IPS DF 6.9 (cell line): ENCODE measurements at regions not wholly inside any gene's neighbourhood (a gene's known extent, or its start where the extent isn't known, plus 50 kb on each side); places are given as distances from the start of the nearest gene placed in this dataset.

Experiments
- DNase-seq: peaks from one replicate; pipeline ENCODE4 v3.0.0-alpha.2; 2013; ENCODE audit warnings: low read depth, low spot score
- H3K27ac ChIP-seq: one replicate; pipeline ENCODE4 v1.5.1; 2013; ENCODE audit warnings: low read length, control low read depth
- H3K27me3 ChIP-seq: 2 replicates; pipeline ENCODE4 v1.6.1; 2013; ENCODE audit warnings: mild to moderate bottlenecking, low read length; ENCODE audit not compliant: control insufficient read depth, insufficient read depth
- H3K36me3 ChIP-seq: 2 replicates; pipeline ENCODE4 v1.6.1; 2013; ENCODE audit warnings: low read length; ENCODE audit not compliant: control insufficient read depth, insufficient read depth
- H3K4me1 ChIP-seq: 2 replicates; pipeline ENCODE4 v1.6.1; 2013; ENCODE audit warnings: low read length; ENCODE audit not compliant: control insufficient read depth, insufficient read depth
- H3K4me3 ChIP-seq: 2 replicates; pipeline ENCODE4 v1.5.1; 2013; ENCODE audit warnings: mild to moderate bottlenecking, low read length
- H3K9me3 ChIP-seq: 2 replicates; pipeline ENCODE4 v1.6.1; 2013; ENCODE audit warnings: low read length, inconsistent platforms; ENCODE audit not compliant: control insufficient read depth, insufficient read depth
- WGBS: extraction: QIAGEN DNeasy Blood & Tissue Kit; methylation state at CpG from one replicate; pipeline ENCODE4 v1.1.7; 2013; ENCODE audit warnings: mixed read lengths, missing lambda C conversion rate; ENCODE audit not compliant: insufficient read length, insufficient coverage; 5-methylcytosine and 5-hydroxymethylcytosine counted together

- no peak for DNase-seq
- H3K4me3 ChIP-seq, result no peak overlapping the region
- no peaks in the 10 kb centered on the region for H3K27me3 ChIP-seq
- H3K36me3 ChIP-seq, result no peaks in the 10 kb centered on the region
- H3K9me3 ChIP-seq, result no peaks in the 10 kb centered on the region
- no peaks in the 10 kb centered on the region for H3K4me1 ChIP-seq
- no peak overlapping the region for H3K27ac ChIP-seq
- no CpG with 5 or more reads among the region's 3 CpGs for WGBS
These were observed 542.5 kb downstream of the SOX11 start for GRCh38 chr2:6234702-6235101.

- WGBS, result no CpG with 5 or more reads among the region's 5 CpGs
- no peaks in the 10 kb centered on the region for H3K4me1 ChIP-seq
- DNase-seq, result no peak
These were observed 544.1 kb downstream of the SOX11 start for GRCh38 chr2:6236317-6236716.

DNA sequence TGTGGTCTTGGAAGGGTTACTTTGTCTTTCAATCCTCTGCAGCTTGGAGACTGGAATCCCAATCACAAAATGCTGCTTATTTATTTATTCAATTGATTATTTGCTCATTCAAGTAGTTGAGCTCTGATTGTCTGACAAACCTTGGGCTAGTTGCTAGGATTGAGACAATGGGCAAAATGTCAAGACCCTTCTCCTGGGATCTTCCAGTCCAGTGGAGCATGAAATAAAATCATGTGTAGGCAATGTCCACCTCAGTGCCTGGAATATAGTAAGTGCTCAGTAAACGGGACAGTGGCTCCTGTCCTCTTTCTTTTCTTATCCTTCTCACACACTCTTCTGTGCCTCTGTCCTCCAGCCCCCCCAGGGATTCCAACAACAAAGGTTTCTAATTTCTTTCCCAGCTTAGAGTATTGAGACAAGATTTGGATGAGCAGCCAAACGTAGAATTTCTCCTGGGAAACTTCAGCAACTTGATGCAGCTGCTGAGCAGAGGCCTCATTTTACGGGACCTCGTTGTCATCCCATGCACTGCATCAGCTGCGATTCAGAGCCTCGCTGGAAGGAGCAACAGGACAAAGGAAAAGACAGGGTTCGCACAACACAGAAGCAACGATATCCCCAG lies 545.0 kb downstream of the SOX11 start:
- no peak overlapping the region for H3K4me3 ChIP-seq
- no peak for DNase-seq
- H3K27ac ChIP-seq, result no peak overlapping the region
- H3K9me3 ChIP-seq, result no peaks in the 10 kb centered on the region
- no CpG with 5 or more reads among the region's 8 CpGs for WGBS
- H3K36me3 ChIP-seq, result no peaks in the 10 kb centered on the region
- no peaks in the 10 kb centered on the region for H3K27me3 ChIP-seq
- no peaks in the 10 kb centered on the region for H3K4me1 ChIP-seq

More at GRCh38 chr2:6236317-6236716, 544.1 kb downstream of the SOX11 start:
- no peaks in the 10 kb centered on the region for H3K36me3 ChIP-seq
- no peak overlapping the region for H3K4me3 ChIP-seq
- H3K9me3 ChIP-seq, result no peaks in the 10 kb centered on the region
- no peak overlapping the region for H3K27ac ChIP-seq
- H3K27me3 ChIP-seq, result no peaks in the 10 kb centered on the region

DNA sequence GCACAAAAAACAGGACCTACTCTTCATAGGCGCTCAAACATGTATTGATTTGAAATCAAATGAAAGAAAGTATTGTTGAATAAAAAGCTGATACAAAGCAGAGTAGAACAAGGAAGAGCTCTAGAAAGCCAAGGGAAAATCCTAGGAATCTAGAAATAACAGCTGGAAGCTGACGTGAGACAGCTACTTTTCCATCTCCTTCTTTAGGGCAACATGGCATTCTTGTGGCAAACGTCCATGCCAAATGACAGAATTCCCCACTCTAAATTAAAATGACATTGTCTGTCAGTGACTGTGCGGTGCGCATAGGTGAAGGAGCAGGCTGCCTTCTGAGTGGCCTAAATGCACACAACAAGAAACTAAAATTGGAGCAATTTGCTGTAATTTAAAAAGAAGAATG lies 557.4 kb downstream of the SOX11 start:
- H3K9me3 ChIP-seq, result no peaks in the 10 kb centered on the region

GRCh38 chr2:6254441-6254840 lies 562.3 kb downstream of the SOX11 start:
- no CpG with 5 or more reads among the region's 2 CpGs for WGBS
- Histone ChIP-seq H3K4me3 (no peak overlapping the region), H3K27me3 (no peaks in the 10 kb centered on the region), H3K36me3 (no peaks in the 10 kb centered on the region), H3K9me3 (no peaks in the 10 kb centered on the region), H3K4me1 (no peaks in the 10 kb centered on the region), H3K27ac (no peak overlapping the region)
- DNase-seq, result no peak

More for the DNA sequence above, 557.4 kb downstream of the SOX11 start:
- no peak for DNase-seq
- Histone ChIP-seq H3K4me3 (no peak overlapping the region), H3K36me3 (no peaks in the 10 kb centered on the region), H3K27ac (no peak overlapping the region), H3K27me3 (no peaks in the 10 kb centered on the region), H3K4me1 (no peaks in the 10 kb centered on the region)
- no CpG with 5 or more reads among the region's 5 CpGs for WGBS

DNA sequence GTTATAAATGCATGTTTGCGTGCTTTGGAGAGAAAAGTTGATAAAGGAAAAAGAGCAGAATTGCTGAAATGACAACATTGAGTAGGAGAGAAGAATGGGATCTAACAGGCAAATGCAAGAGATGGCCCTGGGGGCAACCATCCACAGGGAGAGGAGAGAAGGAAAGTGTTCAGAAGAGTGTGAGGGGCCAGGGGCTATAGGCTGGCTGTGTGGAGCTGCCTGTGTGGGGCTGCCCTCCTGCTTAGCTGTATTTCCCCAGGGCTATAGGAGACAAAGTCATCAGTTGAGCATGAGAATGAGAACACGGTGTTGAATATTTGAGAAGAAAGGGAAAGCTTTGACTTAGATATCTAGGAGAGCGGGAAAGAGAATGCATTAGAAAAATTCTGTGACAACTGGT lies 572.0 kb downstream of the SOX11 start:
- no CpG with 5 or more reads among the region's 3 CpGs for WGBS

DNA sequence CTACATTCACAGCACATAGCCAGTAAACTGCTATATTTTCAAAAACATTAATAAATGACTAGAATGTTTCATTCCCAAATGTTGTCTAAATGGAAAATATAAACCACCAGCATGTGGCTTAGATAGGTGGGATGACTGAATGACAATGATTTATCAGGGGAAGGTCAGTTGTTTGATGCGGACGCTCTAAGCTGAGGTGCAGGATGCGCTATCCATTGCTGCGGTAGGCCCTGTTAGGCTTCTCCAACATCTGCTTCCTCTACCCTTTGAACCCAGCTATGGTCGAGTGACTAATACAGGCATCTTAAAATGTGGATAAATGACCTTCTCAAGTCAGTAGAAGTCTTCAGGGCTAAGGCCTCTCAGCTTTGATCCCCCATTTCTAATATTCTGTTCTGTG lies 584.2 kb downstream of the CMPK2 start:
- H3K4me3 ChIP-seq, result no peak overlapping the region
- no peak overlapping the region for H3K27ac ChIP-seq
- no peak for DNase-seq
- no peaks in the 10 kb centered on the region for H3K9me3 ChIP-seq
- H3K27me3 ChIP-seq, result no peaks in the 10 kb centered on the region
- no CpG with 5 or more reads among the region's 5 CpGs for WGBS
- no peaks in the 10 kb centered on the region for H3K36me3 ChIP-seq
- no peaks in the 10 kb centered on the region for H3K4me1 ChIP-seq

More for the DNA sequence above, 572.0 kb downstream of the SOX11 start:
- H3K4me1 ChIP-seq, result no peaks in the 10 kb centered on the region
- H3K4me3 ChIP-seq, result no peak overlapping the region
- H3K36me3 ChIP-seq, result no peaks in the 10 kb centered on the region
- no peak for DNase-seq
- H3K9me3 ChIP-seq, result no peaks in the 10 kb centered on the region
- no peaks in the 10 kb centered on the region for H3K27me3 ChIP-seq
- no peak overlapping the region for H3K27ac ChIP-seq

GRCh38 chr2:6283259-6283658 lies 582.4 kb downstream of the CMPK2 start:
- no peak for DNase-seq
- Histone ChIP-seq H3K4me1 (no peaks in the 10 kb centered on the region), H3K27me3 (no peaks in the 10 kb centered on the region), H3K9me3 (no peaks in the 10 kb centered on the region), H3K27ac (no peak overlapping the region), H3K36me3 (no peaks in the 10 kb centered on the region), H3K4me3 (no peak overlapping the region)
- no CpG with 5 or more reads among the region's 24 CpGs for WGBS

DNA sequence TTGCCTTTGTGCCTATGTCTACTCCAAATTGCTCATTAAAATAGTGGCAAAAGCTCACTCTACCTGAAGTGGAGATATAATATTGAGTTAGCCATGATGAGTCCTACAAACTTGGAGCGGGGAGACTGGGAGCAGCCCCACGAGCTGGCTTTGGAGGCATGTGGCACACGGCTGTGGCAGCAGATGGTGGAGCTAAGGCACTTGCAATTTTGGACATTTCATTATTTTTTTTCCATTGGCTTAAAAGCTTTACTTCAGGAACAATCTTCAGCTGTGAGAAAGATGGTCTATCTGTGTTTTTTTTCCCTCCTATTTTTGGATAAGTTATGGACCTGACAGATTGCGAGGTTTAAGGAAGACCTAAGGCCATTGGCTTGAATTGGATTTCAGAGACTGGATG lies 578.3 kb downstream of the CMPK2 start:
- DNase-seq, result no peak
- Histone ChIP-seq H3K4me1 (no peaks in the 10 kb centered on the region), H3K4me3 (no peak overlapping the region), H3K9me3 (no peaks in the 10 kb centered on the region), H3K36me3 (no peaks in the 10 kb centered on the region), H3K27ac (no peak overlapping the region), H3K27me3 (no peaks in the 10 kb centered on the region)
- WGBS, result no CpG with 5 or more reads among the region's 4 CpGs

GRCh38 chr2:6288791-6289190 lies 576.9 kb downstream of the CMPK2 start:
- H3K27ac ChIP-seq, result no peak overlapping the region
- no peak overlapping the region for H3K4me3 ChIP-seq
- H3K9me3 ChIP-seq, result no peaks in the 10 kb centered on the region
- H3K36me3 ChIP-seq, result no peaks in the 10 kb centered on the region
- DNase-seq, result no peak
- H3K4me1 ChIP-seq, result no peaks in the 10 kb centered on the region
- no peaks in the 10 kb centered on the region for H3K27me3 ChIP-seq

- no CpG with 5 or more reads among the region's 9 CpGs for WGBS
- H3K4me3 ChIP-seq, result no peak overlapping the region
- no peaks in the 10 kb centered on the region for H3K9me3 ChIP-seq
- no peaks in the 10 kb centered on the region for H3K36me3 ChIP-seq
- no peak for DNase-seq
- no peak overlapping the region for H3K27ac ChIP-seq
- no peaks in the 10 kb centered on the region for H3K27me3 ChIP-seq
- no peaks in the 10 kb centered on the region for H3K4me1 ChIP-seq
These were observed 575.3 kb downstream of the CMPK2 start for GRCh38 chr2:6290217-6291015.
